PC-3 (cell line): ENCODE measurements at regions not wholly inside any gene's neighbourhood (a gene's known extent, or its start where the extent isn't known, plus 50 kb on each side); places are given as distances from the start of the nearest gene placed in this dataset.
A peak's percentile ranks its signal among the peaks of the same experiment; 100 is the strongest.

Source experiments
- ATAC-seq: fragments of 200-7000 bp; cut with Tn5 transposase; 2 replicates; pipeline ENCODE4 v1.9.1; 2020; ENCODE audit warnings: mild to moderate bottlenecking, moderate library complexity
- BruUV-seq: library from RNA; stranded (reverse); fragments of 400-500 nt; replicated peaks from 2 replicates; lab custom pipeline; 2021; lab: Mats Ljungman, UMichigan
- CTCF ChIA-PET: fragments of 300-600 bp; sonication (Branson Sonifier 250); formaldehyde crosslinking; loops from one replicate; lab custom pipeline; 2022; ENCODE audit warnings: antibody characterized with exemption; lab: Charles Lee
- POLR2A ChIA-PET: fragments of 300-600 bp; sonication (Branson Sonifier 250); formaldehyde crosslinking; loops from one replicate; lab custom pipeline; 2022; ENCODE audit warnings: antibody characterized with exemption; ENCODE audit not compliant: unreplicated experiment; lab: Charles Lee
- DNase-seq: peaks from one replicate; pipeline ENCODE4 v3.0.0-alpha.2; 2015
- H2AFZ ChIP-seq: fragments of 300-600 bp; sonication (generic); 2 replicates; pipeline ENCODE4 v1.6.0; 2016; ENCODE audit warnings: antibody characterized with exemption, low read length
- H3F3A ChIP-seq: fragments of 300-600 bp; sonication (generic); one replicate; pipeline ENCODE4 v1.6.0; 2017; ENCODE audit warnings: antibody characterized with exemption, low read length, control low read depth, mild to moderate bottlenecking; ENCODE audit not compliant: unreplicated experiment
- H3K27ac ChIP-seq: fragments of 300-600 bp; sonication (generic); 2 replicates; pipeline ENCODE4 v1.5.1; 2016; ENCODE audit warnings: mild to moderate bottlenecking, low read length
- H3K27me3 ChIP-seq: fragments of 300-600 bp; sonication (generic); 2 replicates; pipeline ENCODE4 v1.6.1; 2016; ENCODE audit warnings: low read length, mixed read lengths
- H3K36me3 ChIP-seq: fragments of 300-600 bp; sonication (generic); 2 replicates; pipeline ENCODE4 v1.6.1; 2016; ENCODE audit warnings: low read depth, mixed run types, low read length, mixed read lengths
- H3K4me1 ChIP-seq: fragments of 300-600 bp; sonication (generic); 2 replicates; pipeline ENCODE4 v1.5.1; 2016; ENCODE audit warnings: low read length; ENCODE audit not compliant: insufficient read depth
- H3K4me2 ChIP-seq: fragments of 300-600 bp; sonication (generic); 2 replicates; pipeline ENCODE4 v1.6.0; 2016; ENCODE audit warnings: low read length
- H3K4me3 ChIP-seq: fragments of 300-600 bp; sonication (generic); 2 replicates; pipeline ENCODE4 v1.5.1; 2016; ENCODE audit warnings: mild to moderate bottlenecking, low read length, mixed read lengths
- H3K79me2 ChIP-seq: fragments of 300-600 bp; sonication (generic); 2 replicates; pipeline ENCODE4 v1.6.1; 2017; ENCODE audit warnings: low read length, mixed read lengths
- H3K9ac ChIP-seq: fragments of 300-600 bp; sonication (generic); 2 replicates; pipeline ENCODE4 v1.6.0; 2016; ENCODE audit warnings: mild to moderate bottlenecking, low read length
- H3K9me2 ChIP-seq: fragments of 300-600 bp; sonication (generic); replicated peaks from 2 replicates; pipeline ENCODE4 v1.6.1; 2016; ENCODE audit warnings: mixed run types, low read length, mixed read lengths
- H3K9me3 ChIP-seq: fragments of 300-600 bp; sonication (generic); 2 replicates; pipeline ENCODE4 v1.6.1; 2016; ENCODE audit warnings: low read length, mixed read lengths
- H4K20me1 ChIP-seq: fragments of 300-600 bp; sonication (generic); 2 replicates; pipeline ENCODE4 v1.6.1; 2016; ENCODE audit warnings: low read length, mixed read lengths
- CTCF ChIP-seq: fragments of 300-600 bp; sonication (generic); conservative IDR thresholded peaks from 2 replicates; pipeline ENCODE4 v1.5.1; 2017; ENCODE audit warnings: antibody characterized with exemption, low read depth, mild to moderate bottlenecking, low read length
- EZH2 ChIP-seq: fragments of 300-600 bp; sonication (generic); IDR thresholded peaks from one replicate; pipeline ENCODE4 v1.6.1; 2017; ENCODE audit warnings: antibody characterized with exemption, mild to moderate bottlenecking, low read length; ENCODE audit not compliant: unreplicated experiment
- EZH2phosphoT487 ChIP-seq: fragments of 300-600 bp; sonication (generic); IDR thresholded peaks from 2 replicates; pipeline ENCODE4 v1.6.1; 2018; ENCODE audit warnings: mild to moderate bottlenecking, antibody characterized with exemption, low read length, borderline replicate concordance
- intact Hi-C: fragments of 100-400 bp; cut with micrococcal nuclease; formaldehyde crosslinking; loops from 2 replicates; pipeline ENCODE4 v1.9.0; 2023

- H2AFZ ChIP-seq: no peak overlapping the region; the same call in 1 of the 2 replicates
- POLR2A ChIA-PET: interaction anchor here (0.5 to 0.6 kb wide), 2 partner anchors 21 to 66 kb away, joined by 3 read pairs; no protein-coding TSS in a partner anchor
- BruUV-seq: no TSS peak
- H3K4me1 ChIP-seq: peaks cover 58% of the 10 kb centered on the region
- no peaks in the 10 kb centered on the region for H3K9me3 ChIP-seq
- peak; percentile 34 for ATAC-seq
- intact Hi-C loops: loop anchor here (2.0 to 5.0 kb wide), 2 partner anchors 15 to 41 kb away; no protein-coding TSS in a partner anchor
- no peaks in the 10 kb centered on the region for H3K9me2 ChIP-seq
- CTCF ChIA-PET: interaction anchor here (0.8 kb wide), 2 partner anchors 15 to 17 kb away, joined by 3 read pairs; no protein-coding TSS in a partner anchor
- TF ChIP-seq EZH2phosphoT487 (no peak), CTCF (no peak), EZH2 (no peak)
- H3K9ac ChIP-seq: peak overlapping the region; percentile 86
- H3K4me2 ChIP-seq: peak overlapping the region; percentile 92
- no peaks in the 10 kb centered on the region for H4K20me1 ChIP-seq
- H3K4me3 ChIP-seq: peak overlapping the region; percentile 69
- peaks cover 87% of the 10 kb centered on the region for H3K79me2 ChIP-seq
- peak overlapping the region; percentile 96 for H3K27ac ChIP-seq
- peak; percentile 79 for DNase-seq
- H3K36me3 ChIP-seq: no peaks in the 10 kb centered on the region
- H3K27me3 ChIP-seq: no peaks in the 10 kb centered on the region
- H3F3A ChIP-seq: peaks cover 4% of the 10 kb centered on the region
Measured at GRCh38 chr22:46053563-46054090, 76.7 kb upstream of the WNT7B start.

- Histone ChIP-seq H3K27ac (peak overlapping the region; percentile 96), H3K9me3 (no peaks in the 10 kb centered on the region), H3K4me1 (peaks cover 65% of the 10 kb centered on the region), H3K4me2 (peak overlapping the region; percentile 92), H3K9ac (peak overlapping the region; percentile 94), H4K20me1 (no peaks in the 10 kb centered on the region), H3F3A (peaks cover 4% of the 10 kb centered on the region), H2AFZ (no peak overlapping the region), H3K36me3 (no peaks in the 10 kb centered on the region), H3K4me3 (peak overlapping the region; percentile 74), H3K79me2 (peaks cover 90% of the 10 kb centered on the region), H3K9me2 (no peaks in the 10 kb centered on the region), H3K27me3 (no peaks in the 10 kb centered on the region)
- TF ChIP-seq CTCF (no peak), EZH2phosphoT487 (no peak), EZH2 (no peak)
- intact Hi-C loops: loop anchor here (2.0 to 5.0 kb wide), 2 partner anchors 14 to 42 kb away; no protein-coding TSS in a partner anchor
- ChIA-PET POLR2A (interaction anchor here (0.5 kb wide), 1 partner anchor 21 kb away, joined by 3 read pairs; no protein-coding TSS in a partner anchor), CTCF (no interaction called here)
- DNase-seq (peak; percentile 57), ATAC-seq (peak; percentile 25)
- no TSS peak for BruUV-seq
Measured at GRCh38 chr22:46054091-46055073, 77.4 kb upstream of the WNT7B start.
